Limb (tissue), 2 donors: ENCODE measurements at regions not wholly inside any gene's neighbourhood (a gene's known extent, or its start where the extent isn't known, plus 50 kb on each side); places are given as distances from the start of the nearest gene placed in this dataset.
"Not testable (repeated sequence)": the region's sequence is repeated elsewhere in the genome, so short reads cannot be mapped to it uniquely, and the experiment has no call there.

Source experiments
- DNase-seq, 2 donors: peaks; one replicate each; pipeline ENCODE4 v3.0.0-alpha.2; 2016; ENCODE audit errors: extremely low spot score in 2 of 2

DNA sequence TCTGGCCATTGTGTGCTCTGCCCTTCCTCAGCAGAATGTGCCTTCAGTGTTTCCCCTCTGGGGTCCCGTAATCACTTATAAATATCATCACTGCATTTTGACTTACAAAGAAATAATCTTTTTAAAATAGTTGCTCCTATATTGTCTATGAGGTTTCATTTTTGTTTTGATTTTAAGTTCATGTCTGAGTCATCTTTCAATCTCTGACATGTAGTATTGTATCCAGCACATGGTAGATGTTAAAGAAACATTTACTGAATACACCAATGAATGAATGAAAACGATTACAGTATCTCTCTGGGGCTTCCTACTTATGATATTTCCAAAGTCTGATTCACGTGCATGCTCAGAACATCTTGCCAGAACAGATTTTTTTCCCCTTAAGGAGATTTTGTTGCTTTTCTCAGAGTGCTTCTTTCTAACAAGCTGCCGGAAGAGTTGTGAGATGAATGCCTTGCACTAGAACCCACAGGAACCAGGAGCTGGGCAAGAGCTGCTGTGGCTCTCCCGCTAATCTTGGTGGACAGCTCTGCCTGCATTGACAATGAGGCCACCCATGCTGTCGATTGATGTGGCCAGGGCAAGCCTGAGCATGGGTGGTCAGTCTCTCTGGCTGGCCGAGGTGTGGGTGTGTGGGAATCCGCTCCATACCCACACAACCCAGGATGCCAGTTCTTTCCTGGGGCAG, 199.4 kb downstream of the CYRIA start:
- peak in 1 of 2 donors; percentile 7 for DNase-seq

DNA sequence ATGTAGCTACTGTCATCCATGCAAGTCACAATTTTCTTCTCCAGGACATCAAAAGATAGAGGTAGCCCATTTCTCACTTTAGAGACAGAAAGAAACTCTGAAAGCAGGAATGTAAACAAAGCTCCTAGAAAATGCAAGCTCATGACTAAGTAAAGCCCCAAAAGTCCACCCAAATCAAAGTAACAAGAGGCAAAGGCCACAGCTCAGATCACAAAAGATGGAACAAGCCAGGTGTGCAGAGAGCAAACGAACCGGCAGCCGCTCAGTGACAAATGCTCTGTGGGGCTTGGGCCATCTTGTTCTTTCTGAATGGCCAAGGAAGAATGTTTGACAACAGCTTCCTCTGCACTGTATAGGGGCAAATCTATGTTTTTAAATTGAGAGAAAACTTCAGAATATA, 201.0 kb downstream of the CYRIA start:
- DNase-seq = no peak

DNA sequence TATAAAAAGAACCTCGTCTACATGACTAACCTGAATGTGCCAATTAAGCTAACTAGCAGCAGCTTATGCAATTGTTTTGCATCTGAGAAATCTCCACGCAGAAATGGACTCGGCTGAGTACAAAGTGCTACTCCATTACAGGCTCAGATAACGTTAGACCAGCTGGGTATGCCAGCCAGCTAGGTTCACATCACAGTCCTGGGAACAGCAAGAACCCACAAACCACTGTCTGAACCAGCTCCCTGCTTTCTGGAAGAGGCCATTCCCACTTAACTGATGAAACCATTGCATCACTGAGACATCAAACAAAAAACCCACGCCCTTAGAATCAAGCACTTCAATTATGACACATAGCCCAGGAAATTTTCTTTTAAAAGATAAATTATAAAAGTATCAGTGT, 202.7 kb downstream of the CYRIA start:
- DNase-seq = no peak

DNA sequence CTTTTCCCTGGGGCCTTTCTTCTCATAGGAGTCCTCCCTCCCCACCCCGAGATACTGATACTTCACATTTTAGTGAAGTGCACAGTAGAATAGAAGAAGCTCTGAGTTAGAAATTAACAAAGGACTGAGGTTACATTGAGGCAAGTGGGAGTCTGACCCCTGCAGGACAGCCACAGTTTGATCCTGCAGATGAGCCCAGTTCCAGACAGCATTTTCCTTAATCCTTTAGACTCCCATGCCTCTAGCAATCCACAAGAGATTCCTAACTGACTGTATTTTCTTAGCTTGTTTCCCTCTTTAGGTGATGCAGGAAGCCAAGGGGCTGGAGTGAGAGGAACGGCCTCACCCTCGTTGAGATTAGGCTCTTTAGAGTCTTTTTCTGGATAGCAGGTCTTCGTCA, 204.0 kb downstream of the CYRIA start:
- no peak for DNase-seq

DNA sequence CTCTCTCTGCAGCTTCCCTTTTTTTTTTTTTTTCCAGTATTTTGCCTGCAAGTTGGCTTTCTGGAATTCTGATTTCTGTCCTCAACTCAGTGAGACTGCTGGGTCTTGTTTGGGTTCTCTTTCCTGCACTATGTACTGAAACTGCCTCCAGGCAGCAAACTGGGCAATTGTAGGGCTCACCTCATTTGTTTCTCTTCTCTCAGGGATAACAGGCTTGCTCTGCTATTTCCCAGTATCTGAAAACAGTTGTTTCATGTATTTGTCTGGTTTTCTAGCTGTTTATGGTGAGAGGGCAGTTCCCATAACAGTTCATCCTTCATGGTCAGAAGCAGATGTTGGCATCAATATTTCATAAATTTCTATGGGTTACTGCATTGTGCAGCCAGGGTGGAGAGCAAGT, 206.0 kb downstream of the CYRIA start:
- no peak for DNase-seq

DNA sequence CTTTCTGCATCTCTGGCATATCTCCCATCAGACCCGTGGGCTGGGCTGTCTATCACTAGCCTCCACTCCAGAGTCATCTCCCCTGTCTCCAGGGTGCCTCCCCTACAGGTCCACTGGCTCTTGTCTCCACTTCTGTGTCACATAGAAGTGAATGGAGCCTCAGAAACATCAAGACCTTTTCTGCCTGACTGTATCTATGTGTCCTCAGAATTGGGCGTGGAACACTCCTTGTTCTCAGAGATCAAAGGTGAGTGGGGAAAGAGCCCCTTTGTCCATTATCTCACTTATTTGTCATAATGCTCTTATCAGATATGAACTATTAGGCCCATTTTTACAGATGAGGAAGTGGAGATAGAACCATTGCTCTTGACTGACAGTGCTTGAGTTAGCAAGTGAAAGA, 211.0 kb downstream of the CYRIA start:
- DNase-seq = no peak

DNA sequence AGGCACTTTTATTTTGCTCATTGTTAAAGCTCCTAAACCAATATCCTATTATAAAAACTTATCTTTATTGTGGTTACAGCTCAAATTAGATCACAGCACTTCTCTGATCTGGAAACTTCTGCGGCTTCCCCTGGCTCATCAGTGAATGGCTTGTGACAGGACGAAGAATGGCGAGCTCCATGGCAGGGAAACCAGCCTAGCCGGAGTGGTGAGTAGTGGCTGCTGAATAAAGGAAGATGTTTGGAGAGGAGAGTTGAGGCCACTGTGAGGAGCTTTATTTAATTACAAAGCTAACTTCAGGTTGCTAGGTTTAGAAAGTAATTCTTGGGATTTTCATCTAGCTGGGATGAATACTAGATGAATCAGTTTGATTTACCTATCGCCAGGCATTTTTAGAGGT, 213.5 kb downstream of the CYRIA start:
- no peak for DNase-seq

DNA sequence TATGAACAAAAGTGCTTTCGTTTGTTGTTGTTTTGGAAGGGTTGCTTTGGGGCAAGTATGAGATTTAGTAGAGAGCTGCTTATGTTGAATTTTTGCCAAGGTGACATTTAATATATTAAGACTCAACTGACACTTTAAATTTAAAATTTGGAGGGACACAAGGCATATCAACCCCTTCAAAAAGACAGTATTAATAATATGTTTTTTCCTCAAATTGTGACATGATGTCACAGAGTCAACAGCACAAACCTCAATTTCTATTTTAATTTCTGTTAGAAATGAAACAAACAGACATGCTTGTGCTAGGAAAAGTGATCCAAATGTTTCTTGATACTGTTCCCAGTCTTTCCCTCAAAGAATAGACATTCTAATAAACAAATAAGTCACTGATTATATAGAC, 218.9 kb downstream of the CYRIA start:
- no peak for DNase-seq

DNA sequence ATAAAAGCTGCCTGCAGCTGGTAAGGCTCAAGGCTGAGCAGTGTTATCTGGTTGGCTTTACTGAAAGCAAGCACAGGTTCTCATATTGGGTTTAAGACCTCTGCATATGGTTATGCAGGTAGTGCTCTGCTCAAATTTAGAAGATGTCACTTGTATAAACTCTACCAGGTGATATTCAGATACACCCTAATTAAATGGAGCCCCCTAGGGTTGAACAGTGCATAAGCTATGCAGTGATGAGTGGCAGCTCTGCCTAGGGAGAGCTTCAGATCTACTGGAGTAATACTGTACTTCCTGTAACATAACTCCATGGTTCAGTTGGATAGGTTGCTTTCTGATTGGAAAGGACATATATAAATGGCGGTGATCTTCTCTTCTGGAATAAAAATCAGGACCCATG, 222.7 kb downstream of the CYRIA start:
- DNase-seq = no peak

DNA sequence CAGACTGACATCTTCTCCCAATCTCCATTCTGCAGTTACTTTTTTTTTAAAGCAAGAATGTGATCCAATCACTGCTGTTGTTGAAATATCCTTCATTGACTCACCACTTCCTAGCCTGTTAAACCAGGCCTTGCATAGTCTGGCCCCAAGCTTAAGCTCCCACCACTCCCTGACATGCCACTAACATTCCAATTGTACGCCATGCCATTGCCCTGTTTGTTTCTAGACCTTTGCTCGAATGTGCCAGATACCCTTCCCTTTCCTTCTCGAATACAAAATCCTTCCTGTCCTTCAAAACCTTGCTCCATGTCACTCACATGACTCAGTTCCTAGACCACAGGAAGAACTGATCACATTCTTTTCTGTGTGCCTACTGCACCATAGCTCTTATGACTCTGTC, 224.2 kb downstream of the CYRIA start:
- no peak for DNase-seq

DNA sequence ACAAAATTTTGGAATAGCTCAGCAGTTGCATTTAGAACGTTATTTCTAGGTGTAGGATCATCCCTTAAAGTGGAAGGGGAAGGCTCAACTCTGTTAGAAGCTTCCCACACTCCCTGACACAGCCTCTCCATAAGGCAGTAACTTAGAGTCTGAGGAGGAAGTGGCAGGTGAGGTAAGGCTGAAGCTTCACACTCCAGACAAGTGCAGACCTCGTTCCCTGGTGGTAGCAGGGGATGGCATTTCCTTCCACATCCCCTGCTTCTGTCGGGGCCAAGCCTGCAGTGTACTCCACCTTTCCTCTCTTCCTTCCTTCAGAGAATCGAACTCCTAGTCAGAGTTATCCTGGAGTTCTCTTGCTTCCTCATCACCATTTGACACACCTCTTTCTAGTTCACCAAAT, 224.7 kb downstream of the CYRIA start:
- DNase-seq = no peak

DNA sequence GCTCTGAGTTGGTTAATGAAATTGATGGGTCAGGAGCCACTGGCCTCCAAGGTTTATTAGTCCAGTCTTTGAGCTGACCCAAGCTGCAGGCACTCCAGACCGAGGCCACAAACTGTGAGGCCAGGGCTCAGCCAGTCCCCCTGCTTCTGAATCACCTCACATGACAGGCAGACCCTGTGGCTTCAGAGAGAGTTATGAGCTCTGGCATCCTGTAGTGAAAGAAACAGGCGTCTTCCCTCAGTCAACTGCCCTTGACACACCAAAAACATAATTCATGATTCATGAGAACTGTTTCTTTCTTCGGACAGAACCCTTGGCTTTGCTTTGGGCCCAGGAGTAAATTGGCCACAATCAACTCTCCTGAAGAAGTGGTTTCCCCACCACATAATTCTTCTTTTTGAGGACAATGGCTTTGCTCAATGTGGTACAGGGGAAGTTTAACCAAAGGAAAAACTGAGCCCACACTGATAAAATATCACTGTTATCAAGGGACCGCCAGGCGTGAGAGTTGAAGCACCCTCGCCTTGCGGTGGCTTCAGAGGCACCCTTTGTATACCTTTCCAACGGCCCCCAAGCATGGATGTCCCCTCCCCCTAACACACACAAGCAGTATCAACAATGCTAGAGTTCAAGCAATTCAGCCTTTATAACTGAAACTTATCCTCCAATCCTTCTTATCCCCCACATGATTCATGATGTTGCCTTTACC, 226.9 kb downstream of the CYRIA start:
- DNase-seq = no peak

DNA sequence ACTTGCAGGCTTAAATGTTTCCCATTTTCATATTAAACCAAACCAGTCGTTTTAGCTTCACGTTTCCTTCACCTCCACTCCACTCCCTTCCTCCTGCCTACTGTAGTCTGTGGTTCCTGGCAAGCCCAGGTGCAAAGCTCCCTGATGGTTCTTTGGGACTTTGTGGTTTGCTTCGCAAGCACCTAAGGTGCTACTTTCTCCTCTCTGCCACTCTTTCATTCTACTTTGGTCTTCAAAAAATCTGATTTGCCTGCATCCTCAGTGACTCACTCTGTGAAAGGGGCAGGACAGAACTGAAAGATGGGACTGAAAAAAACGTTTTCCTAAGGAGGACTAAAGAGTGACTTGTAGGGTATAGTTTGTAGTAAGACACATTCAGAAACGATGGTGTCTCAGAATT, 228.4 kb downstream of the CYRIA start:
- no peak for DNase-seq

DNA sequence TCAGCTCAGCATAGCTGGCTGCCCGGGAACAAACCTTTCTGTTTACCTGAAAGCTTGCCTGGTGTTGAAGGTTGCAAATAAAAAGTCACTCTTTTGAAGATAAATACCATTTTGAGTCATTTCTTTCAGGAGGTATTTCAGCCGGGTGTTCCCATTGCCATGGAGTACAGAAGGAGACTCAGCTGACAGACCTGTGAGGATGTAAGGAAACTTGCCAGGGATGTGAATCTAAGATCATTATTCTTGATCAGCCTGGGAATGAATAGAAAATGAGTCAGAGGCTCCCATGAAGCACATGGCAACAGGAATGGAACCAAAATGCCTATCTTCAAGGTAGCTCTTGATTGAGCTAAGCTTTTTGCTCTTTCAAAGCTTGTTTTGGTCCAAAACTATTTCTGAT, 231.2 kb downstream of the CYRIA start:
- no peak for DNase-seq

DNA sequence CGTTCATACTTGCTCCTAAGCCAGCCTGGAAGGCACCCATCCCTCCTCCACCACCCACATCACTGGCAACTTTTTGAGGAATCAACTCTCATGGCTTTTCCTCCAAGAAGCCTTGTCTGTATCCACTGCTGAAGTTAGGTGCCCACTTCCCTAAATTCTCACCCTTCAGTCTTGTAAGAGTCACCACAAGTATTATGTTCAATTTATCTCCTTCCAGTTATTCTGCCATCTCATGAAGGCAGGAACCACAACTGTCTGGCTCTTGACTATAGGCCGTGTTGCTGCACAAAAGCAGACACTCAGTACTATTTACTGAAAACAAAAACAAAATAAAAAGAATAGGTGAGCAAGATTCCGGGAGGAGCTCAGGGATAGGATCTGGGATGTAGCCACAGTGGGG, 234.8 kb downstream of the CYRIA start:
- DNase-seq = no peak

DNA sequence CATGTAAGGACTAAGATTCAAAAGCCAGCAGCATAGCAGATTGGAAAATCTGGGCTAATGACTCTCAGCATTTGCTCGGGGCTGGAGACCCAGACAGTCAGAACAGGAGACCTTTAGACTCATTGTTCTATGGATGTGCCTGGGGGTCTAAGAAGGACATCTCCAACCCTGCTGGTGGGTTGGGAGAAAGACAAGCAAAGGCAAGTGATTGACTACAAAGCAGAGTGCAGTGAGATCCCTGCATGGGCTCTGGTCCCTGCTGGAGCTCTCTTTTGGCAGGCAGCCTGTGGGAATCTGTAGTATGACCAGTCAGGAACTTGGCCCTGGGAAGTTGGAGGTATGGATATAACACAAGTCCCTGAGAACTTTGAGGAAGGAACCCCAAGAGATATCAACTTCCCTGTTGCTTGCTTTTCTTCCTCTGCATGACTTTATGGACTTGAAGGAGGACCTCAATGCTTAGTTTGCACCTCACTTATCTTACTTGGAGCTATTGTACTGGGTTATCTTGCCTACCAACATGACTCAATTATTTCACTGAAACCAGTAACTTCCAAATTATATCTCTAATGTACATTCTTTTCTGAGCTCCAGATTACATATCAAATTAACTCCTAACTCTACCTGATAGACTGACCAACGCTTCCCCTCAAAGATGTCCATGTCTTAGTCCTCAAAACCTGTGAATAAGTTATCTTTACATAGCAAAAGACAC, 236.0 kb downstream of the CYRIA start:
- no peak for DNase-seq

DNA sequence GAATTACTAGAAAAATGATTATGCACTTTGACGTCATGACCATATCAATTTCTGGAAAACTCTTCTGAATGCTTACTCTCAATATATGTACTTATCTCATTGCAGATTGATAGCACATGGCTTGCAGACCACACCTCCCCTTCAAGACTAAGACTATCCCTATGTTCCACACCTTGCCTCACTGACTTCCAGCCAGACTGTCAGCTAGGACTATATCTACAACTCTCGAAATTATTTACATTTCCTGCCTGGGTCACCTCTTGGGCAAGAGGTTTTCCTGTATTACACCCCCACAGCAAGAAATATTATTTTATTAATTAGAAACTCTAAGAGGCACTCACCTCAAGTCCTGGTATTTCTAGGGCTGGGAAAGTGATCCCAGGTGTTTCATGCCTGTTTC, 236.6 kb downstream of the CYRIA start:
- DNase-seq = no peak

DNA sequence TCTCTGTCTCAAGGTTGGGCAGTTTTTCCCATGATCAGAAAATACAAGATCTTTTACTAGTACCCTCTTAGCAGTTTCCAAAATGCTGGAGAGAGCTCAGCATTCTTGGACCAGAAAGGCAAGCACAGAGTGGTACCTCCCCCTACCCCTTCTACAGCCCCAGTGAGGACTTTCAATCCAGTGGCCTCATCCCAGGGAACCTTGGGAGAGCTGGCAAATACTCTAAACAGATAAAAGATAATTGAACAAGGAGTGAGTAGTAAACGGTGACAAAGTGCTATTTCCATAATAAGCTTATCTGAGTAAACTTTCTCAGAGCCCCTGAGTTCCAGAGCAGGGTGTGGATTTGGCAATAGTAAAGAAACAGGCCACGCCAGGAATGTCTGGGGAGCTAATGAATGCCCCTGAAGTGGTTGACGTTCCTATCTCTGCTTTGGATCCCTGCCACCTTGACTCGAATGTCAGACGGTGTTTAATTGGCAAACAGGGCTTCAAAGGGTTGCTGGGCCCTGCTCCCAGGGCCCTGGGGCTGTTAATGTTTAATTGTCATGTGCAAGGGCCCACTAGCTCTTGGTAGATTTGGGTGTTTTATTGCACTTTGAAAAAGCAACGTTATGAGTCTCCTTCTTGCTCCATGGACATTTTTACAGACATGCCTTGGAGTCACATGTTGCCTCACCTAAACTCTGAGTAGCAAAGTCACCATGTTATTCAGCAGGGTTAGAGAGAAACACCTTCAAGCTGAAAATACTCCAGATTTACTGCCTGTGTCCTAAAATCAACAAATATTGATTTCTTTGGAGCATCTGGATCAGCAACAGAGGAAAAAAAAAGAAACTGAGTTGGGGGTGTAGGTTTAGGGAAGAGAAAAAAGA, 239.9 kb downstream of the CYRIA start:
- DNase-seq = no peak

DNA sequence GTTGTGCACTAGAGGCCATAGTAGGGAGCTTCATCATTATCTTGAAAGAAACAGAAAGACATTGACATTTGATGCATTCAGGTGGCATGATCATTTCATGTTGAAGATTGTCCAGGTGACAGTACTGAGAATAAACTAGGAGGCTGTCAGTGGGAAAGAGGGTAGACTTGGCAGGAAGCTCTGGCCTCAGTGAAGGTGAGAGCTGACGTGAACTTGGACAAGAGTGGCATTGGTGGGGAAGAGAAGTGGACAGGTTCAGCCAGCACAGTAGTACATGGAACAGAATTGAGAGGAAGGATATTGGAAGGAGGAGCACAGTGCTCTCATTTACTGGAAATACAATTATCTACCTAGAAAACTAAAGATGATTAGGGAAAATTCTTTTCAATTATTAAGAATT, 245.2 kb downstream of the CYRIA start:
- DNase-seq = no peak

DNA sequence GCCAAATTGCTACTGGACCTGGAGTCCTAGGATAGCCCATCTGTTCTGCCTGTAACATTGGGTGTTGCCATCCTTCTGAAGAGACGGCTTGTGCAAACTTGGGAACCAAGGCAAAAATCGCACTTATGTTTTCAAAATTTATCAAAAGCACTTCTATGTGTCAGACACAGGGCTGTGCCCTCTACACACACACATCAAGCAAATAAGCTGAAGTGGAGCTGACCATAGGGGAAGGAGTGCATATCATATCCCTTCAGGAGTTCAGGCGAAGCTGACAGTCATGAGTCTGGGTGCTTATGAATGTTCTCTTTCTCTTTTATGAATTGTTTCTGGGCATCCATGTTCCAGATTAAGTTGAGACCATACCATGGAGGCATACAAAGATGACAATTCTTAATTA, 247.9 kb downstream of the CYRIA start:
- no peak for DNase-seq

DNA sequence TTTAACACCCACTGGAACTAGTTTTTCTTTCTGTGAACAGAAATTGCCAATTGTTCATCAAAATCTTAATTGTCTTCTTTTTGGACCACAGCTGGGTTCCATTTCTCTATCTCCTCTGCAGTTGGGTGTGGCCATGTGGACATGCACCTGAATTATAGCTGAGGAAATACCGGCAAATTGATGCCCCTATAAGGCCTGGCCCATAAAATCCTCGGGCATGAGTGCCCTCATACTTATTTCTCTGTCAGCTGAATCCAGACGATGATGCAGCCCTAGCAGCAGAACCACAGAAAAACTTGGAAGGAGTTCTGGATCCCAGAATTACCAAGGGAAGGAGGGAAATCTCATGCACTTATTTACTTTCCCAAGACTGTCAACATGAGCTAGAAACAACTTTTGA, 249.0 kb downstream of the CYRIA start:
- no peak for DNase-seq

DNA sequence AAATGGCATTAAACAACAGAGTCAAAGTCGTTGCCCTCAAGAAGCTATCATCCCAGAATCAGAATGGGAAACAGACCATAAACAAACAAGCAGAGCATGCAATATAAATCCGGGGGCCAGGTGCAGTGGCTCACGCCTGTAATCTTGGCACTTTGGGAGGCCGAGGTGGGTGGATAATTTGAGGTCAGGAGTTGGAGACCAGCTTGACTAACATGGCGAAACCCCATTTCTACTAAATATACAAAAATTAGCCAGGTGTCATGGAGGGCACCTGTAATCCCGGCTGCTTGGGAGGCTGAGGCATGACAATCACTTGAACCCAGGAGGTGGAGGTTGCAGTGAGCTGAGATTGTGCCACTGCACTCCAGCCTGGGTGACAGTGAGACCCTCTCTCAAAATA, 249.8 kb downstream of the CYRIA start:
- DNase-seq = not testable (repeated sequence)
